GM18858 (cell line): ENCODE measurements at regions not wholly inside any gene's neighbourhood (a gene's known extent, or its start where the extent isn't known, plus 50 kb on each side); places are given as distances from the start of the nearest gene placed in this dataset.
"Not testable (repeated sequence)": the region's sequence is repeated elsewhere in the genome, so short reads cannot be mapped to it uniquely, and the experiment has no call there.

ENCODE experiments used
- ATAC-seq: cut with Tn5 transposase; IDR thresholded peaks from one replicate; pipeline ENCODE4 v1.9.1; 2021; ENCODE audit not compliant: unreplicated experiment

- ATAC-seq: not testable (repeated sequence)
These were observed 283.4 kb upstream of the NBPF12 start for GRCh38 chr1:146654763-146655162.

GRCh38 chr1:146645978-146646604 is 292.0 kb upstream of the NBPF12 start:
- ATAC-seq: not testable (repeated sequence)

GRCh38 chr1:146641534-146641933 is 296.6 kb upstream of the NBPF12 start:
- not testable (repeated sequence) for ATAC-seq

GRCh38 chr1:146640671-146641070 is 297.5 kb upstream of the NBPF12 start:
- not testable (repeated sequence) for ATAC-seq

- not testable (repeated sequence) for ATAC-seq
These were observed 307.8 kb upstream of the NBPF12 start for GRCh38 chr1:146630302-146630701.

- ATAC-seq: not testable (repeated sequence)
These were observed 319.5 kb upstream of the NBPF12 start for GRCh38 chr1:146618582-146618981.

- ATAC-seq: not testable (repeated sequence)
These were observed 333.4 kb upstream of the NBPF12 start for GRCh38 chr1:146604681-146605080.

GRCh38 chr1:146600720-146601307 is 337.3 kb upstream of the NBPF12 start:
- not testable (repeated sequence) for ATAC-seq

- ATAC-seq: not testable (repeated sequence)
These were observed 338.2 kb upstream of the NBPF12 start for GRCh38 chr1:146599906-146600305.

GRCh38 chr1:146581229-146581628 is 352.4 kb upstream of the NOTCH2NLA start:
- not testable (repeated sequence) for ATAC-seq

GRCh38 chr1:146567541-146567940 is 338.7 kb upstream of the NOTCH2NLA start:
- not testable (repeated sequence) for ATAC-seq

GRCh38 chr1:146558032-146558431 is 329.2 kb upstream of the NOTCH2NLA start:
- ATAC-seq: not testable (repeated sequence)

- ATAC-seq: not testable (repeated sequence)
These were observed 327.6 kb upstream of the NOTCH2NLA start for GRCh38 chr1:146556405-146556804.

GRCh38 chr1:146552414-146552813 is 323.6 kb upstream of the NOTCH2NLA start:
- not testable (repeated sequence) for ATAC-seq

GRCh38 chr1:146548684-146549083 is 319.9 kb upstream of the NOTCH2NLA start:
- ATAC-seq: not testable (repeated sequence)

GRCh38 chr1:146546189-146546588 is 317.4 kb upstream of the NOTCH2NLA start:
- not testable (repeated sequence) for ATAC-seq

- not testable (repeated sequence) for ATAC-seq
These were observed 309.1 kb upstream of the NOTCH2NLA start for GRCh38 chr1:146537775-146538373.

- not testable (repeated sequence) for ATAC-seq
These were observed 307.2 kb upstream of the NOTCH2NLA start for GRCh38 chr1:146536028-146536427.

- not testable (repeated sequence) for ATAC-seq
These were observed 306.8 kb upstream of the NOTCH2NLA start for GRCh38 chr1:146535575-146535974.

GRCh38 chr1:146530958-146531357 is 302.1 kb upstream of the NOTCH2NLA start:
- ATAC-seq: not testable (repeated sequence)

GRCh38 chr1:146522812-146523211 is 294.0 kb upstream of the NOTCH2NLA start:
- ATAC-seq: not testable (repeated sequence)

- not testable (repeated sequence) for ATAC-seq
These were observed 293.5 kb upstream of the NOTCH2NLA start for GRCh38 chr1:146522345-146522744.
